CD4-positive, alpha-beta T cell (primary cell): ENCODE measurements at regions not wholly inside any gene's neighbourhood (a gene's known extent, or its start where the extent isn't known, plus 50 kb on each side); places are given as distances from the start of the nearest gene placed in this dataset.

ENCODE experiments used
- ATAC-seq: fragments of 200-7000 bp; cut with Tn5 transposase; one replicate; pipeline ENCODE4 v1.10.0; 2022; ENCODE audit warnings: mild to moderate bottlenecking; ENCODE audit not compliant: poor library complexity
- CTCF ChIA-PET: fragments of 350-600 bp; sonication (Branson Sonifier 250); formaldehyde crosslinking; loops from one replicate; lab custom pipeline; 2021; ENCODE audit warnings: antibody characterized with exemption, inconsistent platforms; lab: Charles Lee
- POLR2A ChIA-PET: fragments of 350-600 bp; sonication (Branson Sonifier 250); formaldehyde crosslinking; loops from one replicate; lab custom pipeline; 2021; ENCODE audit warnings: antibody characterized with exemption, inconsistent platforms; lab: Charles Lee
- DNase-seq, 14 experiments: peaks; one replicate each; pipeline ENCODE4 v3.0.0-alpha.2; 2013 to 2020; ENCODE audit warnings: mixed read lengths in 2 of 14
- H3K27ac ChIP-seq, 2 donors: one replicate each; pipeline versions ENCODE4 v1.5.1 to v1.7.0; 2013; ENCODE audit warnings: low read length in 2 of 2, low read depth in 1 of 2, mild to moderate bottlenecking in 1 of 2
- H3K27me3 ChIP-seq, 2 experiments: 1 replicate in 1 of 2; 2 replicates in 1 of 2; pipeline versions ENCODE4 v1.6.1 to v1.7.0; 2013; ENCODE audit warnings: low read length in 2 of 2, control low read depth in 1 of 2, mild to moderate bottlenecking in 1 of 2, moderate library complexity in 1 of 2; ENCODE audit not compliant: insufficient read depth in 2 of 2, control insufficient read depth in 1 of 2
- H3K36me3 ChIP-seq: one replicate; pipeline ENCODE4 v1.6.1; 2013; ENCODE audit warnings: low read length, control low read depth; ENCODE audit not compliant: insufficient read depth
- H3K4me1 ChIP-seq: one replicate; pipeline ENCODE4 v1.6.1; 2013; ENCODE audit warnings: low read length, control low read depth; ENCODE audit not compliant: insufficient read depth
- H3K4me3 ChIP-seq: one replicate; pipeline ENCODE4 v1.5.1; 2013; ENCODE audit warnings: mild to moderate bottlenecking, low read length, moderate library complexity
- H3K9me3 ChIP-seq, 2 experiments: 1 replicate in 1 of 2; 2 replicates in 1 of 2; pipeline versions ENCODE4 v1.6.1 to v1.7.0; 2013; ENCODE audit warnings: low read length in 2 of 2, mild to moderate bottlenecking in 2 of 2, control low read depth in 1 of 2, moderate library complexity in 1 of 2; ENCODE audit not compliant: control insufficient read depth in 1 of 2, insufficient read depth in 1 of 2
- H3K27ac Mint-ChIP-seq: one replicate; pipeline ENCODE4 v1.8.0; 2020; ENCODE audit warnings: mixed read lengths
- H3K27me3 Mint-ChIP-seq: one replicate; pipeline ENCODE4 v1.8.0; 2021; ENCODE audit warnings: mixed read lengths
- H3K36me3 Mint-ChIP-seq: one replicate; pipeline ENCODE4 v1.8.0; 2021; ENCODE audit warnings: low read depth, mixed read lengths
- H3K4me1 Mint-ChIP-seq: one replicate; pipeline ENCODE4 v1.8.0; 2021; ENCODE audit warnings: low read depth, mixed read lengths
- H3K4me3 Mint-ChIP-seq: one replicate; pipeline ENCODE4 v1.8.0; 2020; ENCODE audit warnings: mild to moderate bottlenecking, mixed read lengths
- H3K9me3 Mint-ChIP-seq: one replicate; pipeline ENCODE4 v1.8.0; 2020; ENCODE audit warnings: mixed read lengths
- intact Hi-C, 2 experiments: fragments of 100-400 bp; cut with DNase I in 1 of 2; cut with micrococcal nuclease in 1 of 2; formaldehyde crosslinking; loops; one replicate each; pipeline versions ENCODE4 v1.15.1 to v1.9.0; 2023 to 2025; cut with DNase I, micrococcal nuclease
- TF ChIP-seq, protein P1 (sequence below): fragments of 200-600 bp; IDR thresholded peaks from one replicate; pipeline ENCODE4 v1.8.0; 2022; ENCODE audit warnings: antibody characterized with exemption, mild to moderate bottlenecking

DNA sequence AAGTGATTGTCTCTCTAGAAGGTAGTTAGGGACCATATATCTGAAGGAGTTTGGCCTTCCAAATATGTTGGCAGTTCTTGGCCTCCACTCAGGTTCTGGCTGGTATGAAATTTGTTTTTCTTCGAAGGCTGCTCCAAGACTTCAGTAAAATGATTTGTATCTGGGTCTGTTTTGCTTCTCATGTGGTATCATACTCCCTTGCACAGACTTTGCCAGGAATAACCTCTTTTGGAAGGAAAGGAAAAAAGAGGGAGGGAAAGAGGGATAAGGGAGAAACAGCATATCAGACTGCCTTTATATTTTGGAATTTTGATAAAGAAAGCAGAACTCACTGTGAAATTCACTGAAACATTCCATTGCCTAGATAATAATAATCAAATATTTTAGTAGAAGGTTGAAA is 242.1 kb upstream of the HHIP start:
- no peak overlapping the region for H3K4me3 ChIP-seq
- DNase-seq (no peak), ATAC-seq (no peak)
- Mint-ChIP-seq H3K27ac (no peak overlapping the region), H3K27me3 (no peaks in the 10 kb centered on the region), H3K9me3 (no peaks in the 10 kb centered on the region), H3K36me3 (no peaks in the 10 kb centered on the region), H3K4me1 (no peaks in the 10 kb centered on the region), H3K4me3 (no peak overlapping the region)
- intact Hi-C loops = no loop called here
- ChIA-PET POLR2A (no interaction called here), CTCF (no interaction called here)
- TF ChIP-seq, protein P1, sequence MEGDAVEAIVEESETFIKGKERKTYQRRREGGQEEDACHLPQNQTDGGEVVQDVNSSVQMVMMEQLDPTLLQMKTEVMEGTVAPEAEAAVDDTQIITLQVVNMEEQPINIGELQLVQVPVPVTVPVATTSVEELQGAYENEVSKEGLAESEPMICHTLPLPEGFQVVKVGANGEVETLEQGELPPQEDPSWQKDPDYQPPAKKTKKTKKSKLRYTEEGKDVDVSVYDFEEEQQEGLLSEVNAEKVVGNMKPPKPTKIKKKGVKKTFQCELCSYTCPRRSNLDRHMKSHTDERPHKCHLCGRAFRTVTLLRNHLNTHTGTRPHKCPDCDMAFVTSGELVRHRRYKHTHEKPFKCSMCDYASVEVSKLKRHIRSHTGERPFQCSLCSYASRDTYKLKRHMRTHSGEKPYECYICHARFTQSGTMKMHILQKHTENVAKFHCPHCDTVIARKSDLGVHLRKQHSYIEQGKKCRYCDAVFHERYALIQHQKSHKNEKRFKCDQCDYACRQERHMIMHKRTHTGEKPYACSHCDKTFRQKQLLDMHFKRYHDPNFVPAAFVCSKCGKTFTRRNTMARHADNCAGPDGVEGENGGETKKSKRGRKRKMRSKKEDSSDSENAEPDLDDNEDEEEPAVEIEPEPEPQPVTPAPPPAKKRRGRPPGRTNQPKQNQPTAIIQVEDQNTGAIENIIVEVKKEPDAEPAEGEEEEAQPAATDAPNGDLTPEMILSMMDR = no peak
- H3K27ac ChIP-seq = no peak overlapping the region
- no peaks in the 10 kb centered on the region for H3K36me3 ChIP-seq
- H3K9me3 ChIP-seq = peaks cover 0 to 4% of the 10 kb centered on the region in 2 experiments
- H3K27me3 ChIP-seq = no peaks in the 10 kb centered on the region
- H3K4me1 ChIP-seq = no peaks in the 10 kb centered on the region

DNA sequence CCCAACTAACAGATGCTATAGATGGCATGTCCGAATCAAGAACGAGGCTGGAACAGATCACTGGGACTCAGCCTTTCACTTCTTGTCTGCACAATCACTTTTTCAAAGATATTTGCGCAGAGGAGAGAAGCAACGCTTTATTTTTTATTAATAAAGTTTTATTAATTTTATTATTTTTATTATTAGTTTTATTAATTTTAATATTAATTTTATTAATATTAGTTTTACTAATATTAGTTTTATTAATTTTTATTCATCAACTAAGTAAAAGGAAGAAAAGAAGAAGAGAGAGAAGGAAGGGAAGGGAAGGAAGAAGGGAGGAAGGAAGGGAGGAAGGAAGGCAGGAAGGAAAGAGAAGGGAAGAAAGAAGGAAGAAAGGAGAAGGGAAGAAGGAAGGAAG is 236.4 kb upstream of the HHIP start:
- H3K4me3 ChIP-seq = no peak overlapping the region
- TF ChIP-seq, protein P1 = no peak
- Mint-ChIP-seq H3K9me3 (no peaks in the 10 kb centered on the region), H3K4me3 (no peak overlapping the region), H3K27me3 (no peaks in the 10 kb centered on the region), H3K4me1 (no peaks in the 10 kb centered on the region), H3K36me3 (no peaks in the 10 kb centered on the region), H3K27ac (no peak overlapping the region)
- ATAC-seq (no peak), DNase-seq (no peak)
- ChIA-PET POLR2A (no interaction called here), CTCF (no interaction called here)
- no peaks in the 10 kb centered on the region for H3K4me1 ChIP-seq
- no peak overlapping the region for H3K27ac ChIP-seq
- no peaks in the 10 kb centered on the region for H3K36me3 ChIP-seq
- H3K9me3 ChIP-seq = no peaks in the 10 kb centered on the region
- H3K27me3 ChIP-seq = no peaks in the 10 kb centered on the region
- intact Hi-C loops = no loop called here

DNA sequence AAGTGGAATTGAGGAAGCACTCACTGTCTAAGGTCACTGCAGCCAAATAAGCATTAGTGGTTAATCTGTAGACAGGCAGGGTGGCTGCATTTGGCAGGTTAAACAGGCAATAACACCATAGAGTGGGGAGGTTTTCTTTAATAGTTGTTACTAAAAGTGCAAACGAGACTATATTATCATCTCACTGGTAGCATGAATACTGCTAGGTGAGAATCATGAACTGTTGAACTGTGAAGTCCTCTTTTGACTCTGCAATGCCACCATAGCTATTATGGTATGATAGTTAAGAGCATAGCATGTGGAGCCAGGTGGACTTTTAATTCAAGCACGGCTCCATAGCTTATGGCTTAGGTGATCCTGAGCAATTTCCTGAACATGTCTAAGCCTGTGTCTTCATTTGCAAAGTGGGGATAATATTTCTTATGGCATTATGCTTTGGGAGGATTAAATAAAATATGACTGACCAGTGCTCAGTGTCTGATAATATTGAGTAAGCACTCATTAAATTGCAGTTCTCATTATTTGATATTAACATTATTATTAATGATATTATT is 235.6 kb upstream of the HHIP start:
- TF ChIP-seq, protein P1 = no peak
- no peak for DNase-seq
- Histone ChIP-seq H3K27ac (no peak overlapping the region), H3K27me3 (no peaks in the 10 kb centered on the region), H3K4me3 (no peak overlapping the region), H3K36me3 (no peaks in the 10 kb centered on the region), H3K9me3 (no peaks in the 10 kb centered on the region), H3K4me1 (no peaks in the 10 kb centered on the region)
- ChIA-PET POLR2A (no interaction called here), CTCF (no interaction called here)
- intact Hi-C loops = no loop called here
- Mint-ChIP-seq H3K27ac (no peak overlapping the region), H3K4me3 (no peak overlapping the region), H3K27me3 (no peaks in the 10 kb centered on the region), H3K36me3 (no peaks in the 10 kb centered on the region), H3K9me3 (no peaks in the 10 kb centered on the region), H3K4me1 (no peaks in the 10 kb centered on the region)
- no peak for ATAC-seq
